HG03469 (cell line): ENCODE measurements at regions not wholly inside any gene's neighbourhood (a gene's known extent, or its start where the extent isn't known, plus 50 kb on each side); places are given as distances from the start of the nearest gene placed in this dataset.
"Not testable (repeated sequence)": the region's sequence is repeated elsewhere in the genome, so short reads cannot be mapped to it uniquely, and the experiment has no call there.

Experiments
- ATAC-seq: cut with Tn5 transposase; IDR thresholded peaks from one replicate; pipeline ENCODE4 v1.9.1; 2021; ENCODE audit warnings: mild to moderate bottlenecking, moderate library complexity, moderate number of reproducible peaks; ENCODE audit not compliant: unreplicated experiment

GRCh38 chr6:158920311-158920905 is 79.6 kb downstream of the RSPH3 start:
- ATAC-seq = no peak

GRCh38 chr6:158919865-158920264 is 80.1 kb downstream of the RSPH3 start:
- no peak for ATAC-seq

GRCh38 chr6:158916617-158917016 is 83.4 kb downstream of the RSPH3 start:
- ATAC-seq = no peak

GRCh38 chr6:158914923-158915322 is 85.1 kb downstream of the RSPH3 start:
- ATAC-seq = no peak

GRCh38 chr6:158913580-158913979 is 86.4 kb downstream of the RSPH3 start:
- ATAC-seq = no peak

GRCh38 chr6:158912655-158913054 is 87.3 kb downstream of the RSPH3 start:
- ATAC-seq = no peak

GRCh38 chr6:158911746-158912480 is 88.1 kb downstream of the RSPH3 start:
- no peak for ATAC-seq

- no peak for ATAC-seq
These were observed 89.2 kb downstream of the RSPH3 start for GRCh38 chr6:158910484-158911440.

- ATAC-seq = no peak
These were observed 90.1 kb downstream of the RSPH3 start for GRCh38 chr6:158909938-158910337.

GRCh38 chr6:158908606-158909005 is 89.4 kb upstream of the EZR start:
- no peak for ATAC-seq

GRCh38 chr6:158907931-158908330 is 88.8 kb upstream of the EZR start:
- no peak for ATAC-seq

- ATAC-seq = no peak
These were observed 87.8 kb upstream of the EZR start for GRCh38 chr6:158906926-158907325.

- no peak for ATAC-seq
These were observed 86.1 kb upstream of the EZR start for GRCh38 chr6:158905277-158905676.

GRCh38 chr6:158903801-158904200 is 84.6 kb upstream of the EZR start:
- ATAC-seq = no peak

GRCh38 chr6:158900663-158901312 is 81.6 kb upstream of the EZR start:
- no peak for ATAC-seq

GRCh38 chr6:158897236-158897635 is 78.1 kb upstream of the EZR start:
- no peak for ATAC-seq

GRCh38 chr6:158895661-158896060 is 76.5 kb upstream of the EZR start:
- ATAC-seq = no peak

GRCh38 chr6:158894193-158894592 is 75.0 kb upstream of the EZR start:
- ATAC-seq = no peak

- ATAC-seq = no peak
These were observed 73.1 kb upstream of the EZR start for GRCh38 chr6:158892266-158892665.

GRCh38 chr6:158891560-158891959 is 72.4 kb upstream of the EZR start:
- not testable (repeated sequence) for ATAC-seq

- ATAC-seq = not testable (repeated sequence)
These were observed 69.0 kb upstream of the EZR start for GRCh38 chr6:158888171-158888570.
